IPS-15b (cell line): ENCODE measurements at regions not wholly inside any gene's neighbourhood (a gene's known extent, or its start where the extent isn't known, plus 50 kb on each side); places are given as distances from the start of the nearest gene placed in this dataset.

Source experiments
- H3K27me3 ChIP-seq: one replicate; pipeline ENCODE4 v1.6.1; 2013; ENCODE audit warnings: low read length; ENCODE audit not compliant: control insufficient read depth, insufficient read depth
- H3K36me3 ChIP-seq: one replicate; pipeline ENCODE4 v1.6.1; 2013; ENCODE audit warnings: low read length; ENCODE audit not compliant: control insufficient read depth, insufficient read depth
- H3K4me1 ChIP-seq: one replicate; pipeline ENCODE4 v1.6.1; 2013; ENCODE audit warnings: mild to moderate bottlenecking, low read length; ENCODE audit not compliant: control insufficient read depth, insufficient read depth
- H3K4me3 ChIP-seq: one replicate; pipeline ENCODE4 v1.5.1; 2013; ENCODE audit warnings: low read depth, low read length
- H3K9ac ChIP-seq: one replicate; pipeline ENCODE4 v1.6.1; 2013; ENCODE audit warnings: low read depth, mild to moderate bottlenecking, low read length
- H3K9me3 ChIP-seq: one replicate; pipeline ENCODE4 v1.6.1; 2013; ENCODE audit warnings: mild to moderate bottlenecking, low read length; ENCODE audit not compliant: control insufficient read depth, insufficient read depth

DNA sequence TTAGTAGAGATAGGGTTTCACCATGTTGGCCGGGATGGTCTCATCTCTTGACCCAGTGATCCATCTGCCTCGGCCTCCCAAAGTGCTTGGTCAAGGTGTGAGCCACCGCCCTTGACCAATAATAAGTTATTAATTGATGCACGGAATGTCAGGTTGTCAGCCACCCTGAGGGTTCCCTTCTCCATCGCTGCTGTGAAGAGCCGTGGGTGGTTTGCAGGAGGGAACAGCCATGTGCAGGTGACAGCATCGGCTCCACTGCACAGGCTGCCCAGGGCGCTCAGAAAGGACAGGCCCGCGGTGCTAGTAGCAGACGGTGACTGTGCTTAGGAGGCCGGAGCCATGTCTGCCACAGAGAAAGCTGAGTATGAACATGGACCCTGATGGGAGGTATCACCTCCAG lies 814.0 kb downstream of the BRD1 start:
- Histone ChIP-seq H3K36me3 (no peaks in the 10 kb centered on the region), H3K27me3 (no peaks in the 10 kb centered on the region), H3K4me1 (no peaks in the 10 kb centered on the region), H3K9ac (no peak overlapping the region), H3K9me3 (no peaks in the 10 kb centered on the region), H3K4me3 (no peak overlapping the region)

DNA sequence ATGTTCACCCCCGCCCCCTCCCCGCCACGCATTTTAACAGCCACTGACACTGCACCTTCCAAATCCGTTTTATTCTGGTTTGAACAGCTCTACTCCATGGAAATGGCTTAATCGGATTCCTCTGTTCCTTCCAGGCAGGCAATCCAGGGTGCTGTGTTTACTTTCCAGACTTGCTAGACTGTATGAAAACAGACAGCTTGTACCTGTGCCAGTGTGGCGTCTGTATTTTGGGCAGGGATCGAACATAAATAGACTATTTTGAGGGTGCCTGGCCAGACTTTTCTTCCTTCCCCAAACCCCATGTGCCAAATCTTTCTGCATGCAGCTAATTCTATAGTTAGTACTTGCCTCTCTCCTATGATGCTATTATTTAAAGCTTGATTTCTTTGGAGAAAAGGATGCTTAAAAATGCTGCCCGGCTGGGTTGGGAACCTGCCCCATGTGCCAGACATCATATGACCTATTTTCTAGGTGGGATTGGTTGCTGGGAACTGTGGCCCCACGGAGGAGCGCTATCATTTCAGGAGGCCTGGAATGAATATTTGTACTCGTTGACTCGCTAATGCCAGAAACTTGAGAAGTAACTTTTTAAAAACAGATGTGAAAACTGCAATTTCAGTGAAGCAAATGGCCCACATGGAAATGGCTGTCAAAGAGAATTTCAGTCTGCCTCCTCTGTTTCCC lies 814.8 kb downstream of the BRD1 start:
- Histone ChIP-seq H3K4me3 (no peak overlapping the region), H3K27me3 (no peaks in the 10 kb centered on the region), H3K4me1 (no peaks in the 10 kb centered on the region)

DNA sequence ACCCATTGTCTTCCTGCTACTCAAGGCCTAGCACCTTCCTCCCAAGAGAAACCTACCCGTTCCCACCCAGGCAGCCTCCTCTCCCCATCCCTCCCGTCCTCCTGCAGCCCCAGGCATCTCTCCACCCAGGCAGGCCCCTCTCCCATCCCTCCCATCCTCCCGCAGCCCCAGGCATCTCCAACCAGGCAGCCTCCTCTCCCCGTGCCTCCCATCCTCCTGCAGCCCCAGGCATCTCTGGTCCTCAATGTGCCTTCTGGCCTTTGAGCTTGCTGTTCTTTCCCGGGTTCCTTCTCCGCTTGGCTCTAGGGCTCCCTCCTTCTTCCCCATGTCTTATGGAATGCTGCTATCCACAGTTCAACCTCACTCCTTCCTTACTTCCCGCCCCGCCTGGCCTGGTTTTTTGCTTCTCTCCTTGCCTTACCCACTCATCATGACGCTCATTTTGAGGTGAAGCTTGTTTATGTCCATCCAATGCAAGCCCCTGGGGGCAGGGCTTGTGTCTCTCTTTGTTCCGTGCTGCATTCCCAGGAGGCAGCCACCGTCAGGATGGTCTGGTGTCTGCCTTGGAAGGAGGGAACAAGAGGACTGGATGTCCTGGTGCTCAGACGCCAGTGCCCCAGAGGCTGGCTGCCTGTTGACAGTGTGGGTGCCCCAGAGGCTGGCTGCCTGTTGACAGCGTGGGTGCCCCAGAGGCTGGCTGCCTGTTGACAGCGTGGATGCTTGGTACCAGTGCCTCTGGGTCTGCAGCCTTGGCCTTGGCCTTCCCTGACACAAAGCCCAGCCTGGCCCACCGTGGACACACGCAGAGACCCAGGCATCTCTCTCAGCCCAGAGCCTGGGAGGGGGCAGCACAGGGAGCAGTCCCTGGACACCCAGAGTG lies 815.7 kb downstream of the BRD1 start:
- no peaks in the 10 kb centered on the region for H3K4me1 ChIP-seq
- no peaks in the 10 kb centered on the region for H3K36me3 ChIP-seq
- H3K27me3 ChIP-seq: no peaks in the 10 kb centered on the region
- no peak overlapping the region for H3K4me3 ChIP-seq
- no peaks in the 10 kb centered on the region for H3K9me3 ChIP-seq
- H3K9ac ChIP-seq: no peak overlapping the region

More for the DNA sequence above, 814.8 kb downstream of the BRD1 start:
- H3K9ac ChIP-seq: no peak overlapping the region
- no peaks in the 10 kb centered on the region for H3K9me3 ChIP-seq
- H3K36me3 ChIP-seq: no peaks in the 10 kb centered on the region

DNA sequence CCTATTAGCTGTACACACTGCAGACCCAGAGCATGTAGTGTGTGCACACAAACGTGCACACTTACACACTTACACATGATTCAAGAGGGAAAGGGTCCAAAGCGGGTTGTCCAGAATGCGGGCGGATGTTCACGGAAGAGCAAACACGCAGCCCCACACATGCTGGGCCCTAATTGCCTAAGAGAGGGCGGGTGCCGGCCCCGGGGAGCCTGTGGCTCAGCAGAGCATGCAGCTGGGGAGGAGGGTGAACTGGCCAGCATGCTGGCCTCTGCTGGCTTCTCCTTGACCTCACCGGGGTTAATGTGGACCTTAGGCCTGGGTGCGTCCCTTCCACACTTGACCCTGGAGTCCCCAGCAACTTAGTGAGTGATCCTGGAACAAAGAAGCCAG lies 816.3 kb downstream of the BRD1 start:
- Histone ChIP-seq H3K9me3 (no peaks in the 10 kb centered on the region), H3K4me3 (no peak overlapping the region), H3K27me3 (no peaks in the 10 kb centered on the region), H3K4me1 (no peaks in the 10 kb centered on the region), H3K36me3 (no peaks in the 10 kb centered on the region), H3K9ac (no peak overlapping the region)

DNA sequence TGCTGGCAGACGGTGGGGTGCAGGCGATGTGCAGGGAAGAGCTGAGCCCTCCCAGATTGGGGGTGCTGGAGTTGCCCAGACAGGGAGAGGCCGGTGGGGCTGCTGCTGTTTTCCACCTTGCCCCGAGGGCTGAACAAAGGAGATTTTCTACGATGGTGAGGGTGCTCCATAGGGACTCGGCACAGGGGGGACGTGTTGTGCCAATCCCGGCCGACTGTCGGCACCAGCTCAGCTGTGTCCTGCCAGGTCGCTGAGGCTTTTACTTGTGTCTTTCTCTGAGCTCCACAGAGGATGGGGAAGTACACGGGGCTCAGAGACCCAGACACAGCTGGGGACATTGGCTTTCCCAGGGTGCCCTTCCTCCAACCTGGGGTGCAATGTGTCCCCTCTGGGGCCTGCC lies 816.8 kb downstream of the BRD1 start:
- Histone ChIP-seq H3K4me1 (no peaks in the 10 kb centered on the region), H3K9ac (no peak overlapping the region), H3K27me3 (no peaks in the 10 kb centered on the region), H3K36me3 (no peaks in the 10 kb centered on the region), H3K4me3 (no peak overlapping the region), H3K9me3 (no peaks in the 10 kb centered on the region)

DNA sequence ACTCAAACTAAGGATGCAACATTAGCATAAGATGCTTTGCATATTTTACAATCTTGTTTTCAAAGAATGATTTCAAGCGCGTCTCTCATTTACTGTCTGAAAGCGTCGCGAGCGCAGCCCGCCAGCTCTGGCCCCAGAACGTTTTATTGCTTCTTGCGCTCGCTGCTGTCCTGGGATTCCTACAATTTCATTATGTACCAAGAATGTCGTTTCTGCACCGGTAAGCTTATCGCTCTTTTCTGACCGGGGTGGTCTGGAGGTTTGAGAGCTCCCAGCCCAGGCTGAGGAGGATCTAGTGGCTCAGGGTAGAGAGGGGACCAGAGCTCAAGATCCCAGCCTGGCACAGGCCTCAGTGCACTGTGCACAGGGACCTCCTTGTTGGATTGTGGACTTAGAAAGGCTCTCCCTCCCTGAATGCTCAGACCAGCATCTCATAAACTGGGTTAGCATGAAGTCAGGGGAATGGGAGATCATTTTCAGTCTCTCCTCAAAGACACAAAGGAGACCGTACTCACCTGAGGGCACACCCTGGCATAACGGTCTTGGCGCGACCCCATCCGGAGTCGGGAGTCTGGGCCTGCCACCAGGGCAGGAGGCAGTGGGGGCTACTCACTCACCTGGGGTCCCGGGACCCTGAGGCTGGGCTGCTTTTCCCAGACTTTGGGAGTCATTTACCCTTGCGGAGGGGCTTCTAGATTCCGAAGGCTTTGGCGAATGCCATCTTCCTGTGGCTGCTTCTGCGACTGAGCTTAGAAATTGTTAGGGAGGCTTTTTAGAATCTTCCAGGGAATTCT lies 817.4 kb downstream of the BRD1 start:
- no peaks in the 10 kb centered on the region for H3K9me3 ChIP-seq
- no peaks in the 10 kb centered on the region for H3K4me1 ChIP-seq
- H3K9ac ChIP-seq: no peak overlapping the region
- no peaks in the 10 kb centered on the region for H3K36me3 ChIP-seq
- H3K27me3 ChIP-seq: no peaks in the 10 kb centered on the region
- H3K4me3 ChIP-seq: no peak overlapping the region

DNA sequence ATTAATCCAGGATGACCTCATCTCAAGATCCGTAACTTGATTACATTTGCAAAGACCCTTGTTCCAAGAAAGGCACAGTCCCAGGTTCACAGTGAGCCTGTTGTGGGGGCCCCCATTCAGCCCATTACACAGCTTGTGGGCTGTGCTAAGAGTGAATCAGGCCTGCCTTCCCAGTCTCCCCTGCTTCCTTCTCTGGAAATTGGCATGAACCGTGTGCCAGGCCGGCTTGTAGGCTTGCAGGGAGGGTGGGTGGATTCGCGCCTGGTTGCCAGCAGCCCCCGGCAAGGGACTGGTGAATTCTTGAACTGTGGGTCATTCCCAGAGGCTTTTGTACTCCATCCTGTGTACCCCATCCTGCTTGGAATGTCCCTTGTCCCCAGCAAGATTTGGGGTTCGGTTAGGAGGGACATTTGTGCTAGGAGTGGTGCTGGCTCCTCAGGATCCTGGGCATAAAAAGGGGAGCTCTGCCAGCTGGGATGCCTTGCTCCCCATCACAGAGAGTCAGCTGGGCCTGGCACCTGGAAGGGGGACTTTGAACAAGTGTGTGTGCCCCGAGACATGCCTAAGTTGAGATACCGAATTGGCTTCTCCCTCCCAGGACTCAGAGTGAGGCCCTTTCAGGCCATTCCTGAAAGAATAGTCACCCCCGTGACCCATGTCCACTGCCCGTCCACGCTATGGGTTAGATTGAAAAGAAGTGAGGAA lies 818.2 kb downstream of the BRD1 start:
- Histone ChIP-seq H3K4me3 (no peak overlapping the region), H3K4me1 (no peaks in the 10 kb centered on the region), H3K9me3 (no peaks in the 10 kb centered on the region), H3K27me3 (no peaks in the 10 kb centered on the region), H3K9ac (no peak overlapping the region), H3K36me3 (no peaks in the 10 kb centered on the region)

DNA sequence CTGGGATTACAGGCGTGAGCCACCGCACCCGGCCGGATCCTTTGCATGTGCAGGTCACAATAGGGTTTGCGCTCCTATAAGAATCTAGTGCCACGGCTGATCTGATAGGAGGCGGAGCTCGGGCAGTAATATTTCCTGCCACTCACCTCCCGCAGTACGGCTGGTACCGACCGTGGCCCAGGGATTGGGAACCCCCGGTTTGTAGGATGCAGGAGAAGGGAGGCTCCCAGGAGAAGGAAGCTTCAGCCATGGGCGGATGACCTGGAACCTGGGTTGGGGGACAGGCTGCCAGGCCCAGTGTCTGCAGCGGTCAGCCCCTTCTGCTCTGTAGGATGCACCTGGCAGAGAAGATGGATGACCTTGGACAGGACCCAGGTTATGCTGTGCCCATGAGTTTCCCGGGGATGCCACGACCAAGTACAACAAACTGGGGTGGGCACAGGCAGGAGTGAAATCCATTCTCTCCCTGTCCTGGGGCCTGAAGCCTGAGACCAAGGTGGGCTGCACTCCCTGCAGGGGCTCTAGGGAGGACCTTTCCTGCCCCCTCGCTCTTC lies 818.9 kb downstream of the BRD1 start:
- H3K27me3 ChIP-seq: no peaks in the 10 kb centered on the region
- H3K9me3 ChIP-seq: no peaks in the 10 kb centered on the region
- H3K9ac ChIP-seq: no peak overlapping the region
- H3K4me1 ChIP-seq: no peaks in the 10 kb centered on the region
- no peak overlapping the region for H3K4me3 ChIP-seq
- H3K36me3 ChIP-seq: no peaks in the 10 kb centered on the region

DNA sequence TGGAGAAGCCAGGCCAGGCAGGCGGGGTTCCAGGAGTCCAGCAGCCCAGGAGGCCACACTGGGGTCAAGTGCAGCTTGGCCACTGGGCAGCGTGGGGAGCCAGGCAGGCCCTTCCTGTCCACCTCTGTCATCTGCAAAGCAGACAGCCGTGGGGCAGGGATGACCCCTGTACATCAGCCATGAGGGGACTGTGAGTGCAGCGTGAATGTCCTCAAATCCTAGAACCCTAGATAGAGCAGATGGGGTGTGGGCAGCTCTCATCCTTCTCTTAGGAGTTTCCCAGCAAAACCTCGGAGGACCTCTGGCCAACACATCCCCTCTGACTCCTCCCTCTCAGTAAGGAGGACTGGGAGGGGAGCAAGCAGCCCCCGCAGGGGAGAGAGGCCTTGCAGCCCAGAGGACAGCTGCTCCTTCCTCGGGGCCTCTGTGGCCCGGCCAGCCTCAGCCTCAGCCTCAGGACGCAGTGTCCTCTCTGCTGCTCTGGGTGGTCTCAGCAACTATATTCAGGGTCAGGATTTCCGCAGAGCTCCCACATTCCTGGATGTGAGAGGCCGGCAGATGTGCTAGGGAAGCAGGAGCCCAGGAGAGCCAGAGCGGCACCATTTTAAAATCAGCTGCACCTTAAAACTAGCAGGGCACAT lies 820.5 kb downstream of the BRD1 start:
- Histone ChIP-seq H3K4me1 (no peaks in the 10 kb centered on the region), H3K9me3 (no peaks in the 10 kb centered on the region), H3K9ac (no peak overlapping the region), H3K27me3 (no peaks in the 10 kb centered on the region), H3K4me3 (no peak overlapping the region), H3K36me3 (no peaks in the 10 kb centered on the region)

DNA sequence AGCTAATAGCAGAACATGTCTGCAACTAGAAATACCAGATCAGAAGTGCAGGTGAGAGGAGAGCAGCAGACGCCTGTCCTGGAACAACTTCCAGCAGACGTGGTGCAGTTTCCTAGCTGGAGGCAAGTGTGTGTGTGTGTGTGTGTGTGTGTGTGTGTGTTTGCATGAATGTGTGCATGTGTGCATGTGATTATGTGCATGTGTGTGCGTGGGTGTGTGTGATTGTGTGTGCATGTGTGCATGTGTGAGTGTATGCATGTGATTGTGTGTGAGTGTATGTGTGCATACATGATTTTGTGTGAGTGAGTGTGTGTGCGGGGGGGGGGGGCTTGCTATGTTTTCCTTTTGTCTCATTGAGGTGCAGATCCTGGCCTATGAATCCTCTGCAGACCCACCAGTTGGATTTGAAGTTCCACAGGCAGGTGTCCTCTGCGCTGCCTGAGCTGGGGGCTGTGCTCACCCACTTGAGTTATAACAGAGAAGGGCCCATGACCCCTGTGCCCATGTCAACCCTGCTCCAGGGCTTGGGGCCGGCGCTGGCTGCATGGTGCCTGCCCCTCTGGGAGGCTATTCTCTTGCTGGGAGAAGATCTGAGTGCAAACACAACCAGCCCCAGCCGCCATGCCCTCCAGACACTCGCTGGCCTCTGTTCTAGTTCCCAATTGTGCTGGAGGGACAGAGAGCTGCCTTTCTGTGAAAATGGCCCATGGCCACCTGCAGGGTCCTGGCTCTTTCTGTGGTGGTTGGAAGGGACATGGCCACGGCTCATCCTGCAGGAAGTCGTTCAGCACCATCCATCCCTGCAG lies 821.3 kb downstream of the BRD1 start:
- H3K27me3 ChIP-seq: no peaks in the 10 kb centered on the region
- H3K9ac ChIP-seq: no peak overlapping the region
- H3K4me3 ChIP-seq: no peak overlapping the region
- H3K9me3 ChIP-seq: no peaks in the 10 kb centered on the region
- H3K4me1 ChIP-seq: no peaks in the 10 kb centered on the region
- H3K36me3 ChIP-seq: no peaks in the 10 kb centered on the region
